ENCODE measurements at regions not wholly inside any gene's neighbourhood (a gene's known extent, or its start where the extent isn't known, plus 50 kb on each side); places are given as distances from the start of the nearest gene placed in this dataset.

DNA sequence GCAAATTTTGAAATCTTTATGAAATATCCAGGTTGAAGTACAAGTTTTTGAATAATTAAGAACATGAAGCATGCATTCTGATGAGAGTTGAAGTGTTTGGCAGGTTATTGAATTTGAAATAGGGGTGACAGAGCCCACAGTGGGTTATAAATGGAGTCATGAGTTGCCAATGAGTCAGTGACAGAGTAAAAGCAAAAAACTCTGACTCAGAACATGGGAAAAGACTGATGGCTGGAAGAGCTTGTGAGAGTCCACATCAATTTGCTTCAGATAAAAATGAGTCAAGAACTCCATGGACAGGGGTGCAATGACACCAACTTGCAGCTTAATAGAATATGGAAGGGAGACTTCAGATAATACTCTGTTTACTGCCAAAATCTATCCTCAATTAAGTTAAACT, 105.3 kb downstream of the SLC6A15 start:
- no peaks in the 10 kb centered on the region for H3K27me3 ChIP-seq (ENCODE audit: control insufficient read depth in 1 of 2, insufficient read depth in 2 of 2, low read length in 1 of 2)
- DNase-seq (no peak), ATAC-seq (ENCODE audit: low FRiP score) (no peak)
- no peaks in the 10 kb centered on the region for H3K4me1 ChIP-seq (ENCODE audit: control insufficient read depth in 1 of 2, insufficient read depth in 2 of 2, low read length in 2 of 2)
- H3K9me3 ChIP-seq (ENCODE audit: control insufficient read depth, low read length), result no peaks in the 10 kb centered on the region
- intact Hi-C loops (cut with DNase I), result no loop called here
- H3K36me3 ChIP-seq (ENCODE audit: control insufficient read depth in 1 of 2, insufficient read depth in 2 of 2, low read length in 1 of 2), result no peaks in the 10 kb centered on the region
- H3K27ac ChIP-seq (ENCODE audit: low read depth in 1 of 2, low read length in 2 of 2), result no peak overlapping the region
- H3K4me3 ChIP-seq (ENCODE audit: low read length in 2 of 2), result no peak overlapping the region

DNA sequence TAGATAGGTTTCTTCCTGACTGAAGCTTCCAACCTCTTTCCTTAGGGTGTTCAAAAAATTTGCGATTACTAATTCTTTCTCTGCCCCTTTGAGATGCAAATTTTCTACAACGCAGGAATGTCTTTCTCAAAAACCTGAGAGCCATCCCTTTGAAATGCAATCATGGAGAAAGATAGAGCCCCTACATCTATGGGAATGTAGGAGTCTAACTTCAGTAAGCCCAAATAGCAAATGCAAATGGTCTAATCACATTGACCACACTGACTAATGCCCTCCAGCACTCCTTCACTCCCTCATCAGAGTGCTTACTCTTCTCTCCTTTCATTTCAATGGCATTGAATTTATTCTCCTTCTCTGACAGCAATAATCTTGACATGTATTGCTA, 107.1 kb downstream of the SLC6A15 start:
- no peak for ATAC-seq (ENCODE audit: low FRiP score)
- WGBS, 2 donors, result 44 to 45% methylated on average over 2 of the region's 2 CpGs
- intact Hi-C loops (cut with DNase I), result no loop called here

DNA sequence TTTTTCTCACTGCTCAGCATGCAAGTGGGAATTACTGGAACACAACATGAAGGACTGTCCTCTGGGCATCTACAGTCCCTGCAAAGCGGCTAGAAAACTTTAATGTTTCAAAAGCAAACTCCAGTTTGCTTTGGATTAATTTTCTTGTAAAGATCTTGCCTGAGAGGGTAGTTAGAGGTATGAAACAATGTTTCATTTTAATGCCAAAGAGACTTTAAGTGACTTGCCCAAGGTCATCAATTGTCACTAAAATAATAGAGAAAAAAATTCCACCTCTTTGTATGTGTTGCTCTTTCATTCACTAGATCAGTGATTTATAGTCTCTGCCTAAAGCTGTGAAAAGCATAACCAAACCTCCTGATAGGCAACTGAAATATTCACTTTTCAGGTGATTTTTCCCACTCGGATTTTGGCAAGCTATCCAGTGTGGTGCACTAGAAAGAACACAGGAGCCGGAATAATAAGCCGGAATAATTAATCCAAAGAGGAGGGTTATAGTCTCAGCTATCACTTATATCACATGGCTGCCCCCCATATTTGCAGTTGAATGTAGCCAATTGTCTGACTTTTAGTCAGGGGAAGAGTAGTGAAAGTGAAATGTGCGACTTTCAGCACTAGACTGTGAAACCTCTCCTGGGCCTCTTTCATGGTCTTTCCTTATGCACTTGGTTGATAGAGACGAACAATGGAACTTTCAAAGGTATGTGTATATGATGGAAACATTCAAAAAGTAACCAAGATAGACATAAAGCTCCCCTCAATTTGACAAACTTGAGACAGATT, 107.7 kb downstream of the SLC6A15 start:
- ATAC-seq (ENCODE audit: low FRiP score) (no peak), DNase-seq (no peak)
- Histone ChIP-seq H3K9me3 (ENCODE audit: control insufficient read depth, low read length) (no peaks in the 10 kb centered on the region), H3K27me3 (ENCODE audit: control insufficient read depth in 1 of 2, insufficient read depth in 2 of 2, low read length in 1 of 2) (no peaks in the 10 kb centered on the region), H3K27ac (ENCODE audit: low read depth in 1 of 2, low read length in 2 of 2) (no peak overlapping the region), H3K36me3 (ENCODE audit: control insufficient read depth in 1 of 2, insufficient read depth in 2 of 2, low read length in 1 of 2) (no peaks in the 10 kb centered on the region), H3K4me1 (ENCODE audit: control insufficient read depth in 1 of 2, insufficient read depth in 2 of 2, low read length in 2 of 2) (no peaks in the 10 kb centered on the region), H3K4me3 (ENCODE audit: low read length in 2 of 2) (no peak overlapping the region)
- WGBS, 2 donors, result 75 to 82% methylated on average over 6 of the region's 6 CpGs
- intact Hi-C loops (cut with DNase I), result no loop called here

More for the DNA sequence above, 107.1 kb downstream of the SLC6A15 start:
- Histone ChIP-seq H3K4me1 (ENCODE audit: control insufficient read depth in 1 of 2, insufficient read depth in 2 of 2, low read length in 2 of 2) (no peaks in the 10 kb centered on the region), H3K27ac (ENCODE audit: low read depth in 1 of 2, low read length in 2 of 2) (no peak overlapping the region), H3K27me3 (ENCODE audit: control insufficient read depth in 1 of 2, insufficient read depth in 2 of 2, low read length in 1 of 2) (no peaks in the 10 kb centered on the region), H3K36me3 (ENCODE audit: control insufficient read depth in 1 of 2, insufficient read depth in 2 of 2, low read length in 1 of 2) (no peaks in the 10 kb centered on the region), H3K4me3 (ENCODE audit: low read length in 2 of 2) (no peak overlapping the region), H3K9me3 (ENCODE audit: control insufficient read depth, low read length) (no peaks in the 10 kb centered on the region)
- DNase-seq, result no peak

DNA sequence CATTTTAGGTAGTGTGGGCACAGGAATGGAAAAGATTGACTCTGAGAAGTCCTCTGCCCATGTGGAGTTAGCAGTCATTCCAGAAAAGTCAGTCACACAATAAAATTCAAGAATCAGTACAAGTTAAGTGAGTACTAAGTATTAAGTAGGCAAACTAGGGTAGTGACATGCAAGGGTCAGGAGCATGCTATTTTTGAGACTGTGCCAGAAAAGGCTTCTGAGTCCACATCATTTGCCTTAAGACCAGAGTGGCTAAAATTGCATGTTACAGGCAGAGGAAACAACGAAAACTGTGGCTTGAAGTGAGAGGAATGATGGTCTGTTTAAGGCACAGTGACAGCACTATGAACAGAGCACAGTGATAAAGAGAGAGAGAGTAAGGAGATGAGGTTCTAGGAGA, 108.9 kb downstream of the SLC6A15 start:
- WGBS, 2 donors, result 35% methylated on average over 1 of the region's 1 CpG
- Histone ChIP-seq H3K9me3 (ENCODE audit: control insufficient read depth, low read length) (no peaks in the 10 kb centered on the region), H3K27ac (ENCODE audit: low read depth in 1 of 2, low read length in 2 of 2) (no peak overlapping the region), H3K36me3 (ENCODE audit: control insufficient read depth in 1 of 2, insufficient read depth in 2 of 2, low read length in 1 of 2) (no peaks in the 10 kb centered on the region), H3K4me1 (ENCODE audit: control insufficient read depth in 1 of 2, insufficient read depth in 2 of 2, low read length in 2 of 2) (no peaks in the 10 kb centered on the region), H3K27me3 (ENCODE audit: control insufficient read depth in 1 of 2, insufficient read depth in 2 of 2, low read length in 1 of 2) (no peaks in the 10 kb centered on the region), H3K4me3 (ENCODE audit: low read length in 2 of 2) (no peak overlapping the region)
- ATAC-seq (ENCODE audit: low FRiP score) (no peak), DNase-seq (no peak)
- intact Hi-C loops (cut with DNase I), result no loop called here

DNA sequence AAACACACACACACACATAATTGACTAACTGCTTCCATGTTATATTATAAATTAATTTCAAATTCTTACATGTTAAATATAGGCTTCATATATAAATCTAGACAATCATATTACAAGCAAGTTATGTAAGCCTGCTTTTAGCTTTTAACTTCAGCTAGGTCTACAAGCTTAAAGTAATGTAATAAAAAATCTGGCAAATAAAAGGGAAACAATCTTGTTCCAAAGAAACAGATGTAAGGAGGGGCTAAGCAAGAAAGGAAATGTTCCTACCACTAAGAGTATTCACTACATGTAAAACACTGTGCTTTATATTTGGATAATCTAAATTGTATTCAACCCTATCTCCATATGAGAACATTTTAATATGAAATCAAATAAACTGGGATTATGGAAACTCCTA, 110.4 kb downstream of the SLC6A15 start:
- Histone ChIP-seq H3K4me3 (ENCODE audit: low read length in 2 of 2) (no peak overlapping the region), H3K27ac (ENCODE audit: low read depth in 1 of 2, low read length in 2 of 2) (no peak overlapping the region), H3K27me3 (ENCODE audit: control insufficient read depth in 1 of 2, insufficient read depth in 2 of 2, low read length in 1 of 2) (no peaks in the 10 kb centered on the region), H3K4me1 (ENCODE audit: control insufficient read depth in 1 of 2, insufficient read depth in 2 of 2, low read length in 2 of 2) (no peaks in the 10 kb centered on the region), H3K9me3 (ENCODE audit: control insufficient read depth, low read length) (no peaks in the 10 kb centered on the region), H3K36me3 (ENCODE audit: control insufficient read depth in 1 of 2, insufficient read depth in 2 of 2, low read length in 1 of 2) (no peaks in the 10 kb centered on the region)
- ATAC-seq (ENCODE audit: low FRiP score) (no peak), DNase-seq (no peak)
- intact Hi-C loops (cut with DNase I), result no loop called here

DNA sequence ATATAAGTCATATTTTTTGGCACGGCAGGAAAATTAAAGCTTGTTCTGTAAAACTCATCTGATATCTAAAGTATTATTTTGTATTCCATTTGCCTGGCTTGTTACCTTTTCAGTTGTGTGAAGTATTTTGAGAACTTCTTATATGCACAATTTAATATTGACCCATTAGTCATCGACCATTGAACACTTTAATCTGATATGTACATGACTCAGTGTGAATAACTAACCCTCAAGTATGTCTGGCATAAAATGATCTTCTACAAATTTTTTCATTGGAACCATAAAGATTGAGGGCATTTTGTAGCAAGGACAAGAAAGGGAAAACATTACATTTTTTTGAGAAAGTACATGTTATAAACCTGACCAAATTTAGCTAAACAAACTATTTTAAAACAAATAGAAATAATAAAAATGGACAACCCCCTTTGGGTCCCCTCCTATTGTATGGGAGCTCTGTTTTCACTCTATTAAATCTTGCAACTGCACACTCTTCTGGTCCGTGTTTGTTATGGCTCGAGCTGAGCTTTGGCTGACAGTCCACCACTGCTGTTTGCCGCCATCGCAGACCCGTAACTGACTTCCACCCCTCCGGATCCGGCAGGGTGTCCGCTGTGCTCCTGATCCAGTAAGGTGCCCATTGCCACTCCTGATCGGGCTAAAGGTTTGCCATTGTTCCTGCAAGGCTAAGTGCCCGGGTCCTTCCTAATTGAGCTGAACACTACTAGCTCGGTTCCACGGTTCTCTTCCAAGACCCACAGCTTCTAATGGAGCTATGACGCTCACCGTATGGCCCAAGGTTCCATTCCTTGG, 118.8 kb downstream of the SLC6A15 start:
- no peaks in the 10 kb centered on the region for H3K27me3 ChIP-seq (ENCODE audit: control insufficient read depth in 1 of 2, insufficient read depth in 2 of 2, low read length in 1 of 2)
- no peaks in the 10 kb centered on the region for H3K4me1 ChIP-seq (ENCODE audit: control insufficient read depth in 1 of 2, insufficient read depth in 2 of 2, low read length in 2 of 2)
- no peaks in the 10 kb centered on the region for H3K36me3 ChIP-seq (ENCODE audit: control insufficient read depth in 1 of 2, insufficient read depth in 2 of 2, low read length in 1 of 2)
- peak in 1 of 2 donors; percentile 74 for DNase-seq
- 86 to 88% methylated on average over 16 of the region's 16 CpGs for WGBS, 2 donors
- H3K27ac ChIP-seq (ENCODE audit: low read depth in 1 of 2, low read length in 2 of 2), result no peak overlapping the region
- no peak for ATAC-seq (ENCODE audit: low FRiP score)
- intact Hi-C loops (cut with DNase I), result no loop called here
- no peak overlapping the region for H3K4me3 ChIP-seq (ENCODE audit: low read length in 2 of 2)
- H3K9me3 ChIP-seq (ENCODE audit: control insufficient read depth, low read length), result no peaks in the 10 kb centered on the region

DNA sequence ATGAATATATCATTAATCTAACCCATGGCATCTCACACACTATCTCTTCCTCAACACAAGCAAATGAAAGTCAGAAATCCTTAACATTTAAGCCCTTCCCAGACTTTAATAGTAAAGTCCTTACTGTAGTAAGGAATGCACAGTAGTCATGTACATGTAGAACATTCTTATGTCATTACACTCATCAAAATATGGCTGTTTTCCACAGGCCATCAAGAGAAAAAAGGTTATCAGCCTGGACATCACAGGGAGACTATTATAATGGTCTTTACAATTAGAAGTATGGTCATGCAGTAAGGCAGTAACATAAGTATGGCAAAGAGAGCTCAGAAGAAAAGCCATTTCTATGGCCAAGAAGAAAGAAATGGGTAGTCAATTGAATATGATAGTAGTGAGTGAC, 121.2 kb downstream of the SLC6A15 start:
- Histone ChIP-seq H3K4me3 (ENCODE audit: low read length in 2 of 2) (no peak overlapping the region), H3K9me3 (ENCODE audit: control insufficient read depth, low read length) (no peaks in the 10 kb centered on the region), H3K27me3 (ENCODE audit: control insufficient read depth in 1 of 2, insufficient read depth in 2 of 2, low read length in 1 of 2) (no peaks in the 10 kb centered on the region), H3K27ac (ENCODE audit: low read depth in 1 of 2, low read length in 2 of 2) (no peak overlapping the region), H3K36me3 (ENCODE audit: control insufficient read depth in 1 of 2, insufficient read depth in 2 of 2, low read length in 1 of 2) (no peaks in the 10 kb centered on the region), H3K4me1 (ENCODE audit: control insufficient read depth in 1 of 2, insufficient read depth in 2 of 2, low read length in 2 of 2) (no peaks in the 10 kb centered on the region)
- ATAC-seq (ENCODE audit: low FRiP score) (no peak), DNase-seq (no peak)
- intact Hi-C loops (cut with DNase I), result no loop called here

DNA sequence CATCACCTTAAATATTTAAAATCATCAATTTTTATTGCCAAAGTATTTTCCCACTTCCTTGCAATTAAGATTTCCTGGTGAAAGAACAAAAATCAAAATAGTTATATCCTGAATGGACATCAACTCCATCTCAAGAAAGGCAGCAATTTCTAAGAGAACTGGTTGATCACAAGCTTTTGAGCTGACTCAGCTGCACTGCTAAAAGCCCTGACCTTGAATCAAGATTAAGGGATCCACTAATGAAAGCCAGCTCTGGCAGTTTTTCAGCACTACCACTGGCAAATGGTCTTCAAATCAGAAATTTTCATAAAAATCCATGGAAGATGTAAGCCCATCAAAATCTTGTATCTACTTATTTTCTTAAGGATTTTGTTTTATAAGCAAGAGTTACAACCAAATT, 123.4 kb downstream of the SLC6A15 start:
- ATAC-seq (ENCODE audit: low FRiP score) (no peak), DNase-seq (no peak)
- no peaks in the 10 kb centered on the region for H3K36me3 ChIP-seq (ENCODE audit: control insufficient read depth in 1 of 2, insufficient read depth in 2 of 2, low read length in 1 of 2)
- H3K4me3 ChIP-seq (ENCODE audit: low read length in 2 of 2), result no peak overlapping the region
- H3K9me3 ChIP-seq (ENCODE audit: control insufficient read depth, low read length), result no peaks in the 10 kb centered on the region
- H3K4me1 ChIP-seq (ENCODE audit: control insufficient read depth in 1 of 2, insufficient read depth in 2 of 2, low read length in 2 of 2), result no peaks in the 10 kb centered on the region
- intact Hi-C loops (cut with DNase I), result no loop called here
- no peaks in the 10 kb centered on the region for H3K27me3 ChIP-seq (ENCODE audit: control insufficient read depth in 1 of 2, insufficient read depth in 2 of 2, low read length in 1 of 2)
- H3K27ac ChIP-seq (ENCODE audit: low read depth in 1 of 2, low read length in 2 of 2), result no peak overlapping the region

DNA sequence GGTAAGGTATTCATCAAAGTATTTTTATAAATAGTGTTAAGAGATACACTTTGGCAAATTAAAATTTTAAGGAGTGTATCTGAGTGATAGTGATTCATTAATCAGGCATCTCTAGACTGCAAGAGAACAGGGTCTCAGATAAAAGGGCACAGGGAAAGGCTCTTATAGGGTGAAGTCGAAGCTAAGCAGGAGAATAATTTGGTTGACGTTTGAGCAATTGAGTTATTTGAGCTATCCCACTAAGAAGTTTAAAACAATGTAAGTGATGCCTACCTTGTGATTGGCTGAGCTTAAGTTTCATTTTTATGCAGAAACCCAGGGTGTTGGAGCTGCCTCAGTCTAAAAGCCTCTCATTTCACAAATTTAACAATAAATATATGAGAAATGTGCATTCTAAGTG, 125.3 kb downstream of the SLC6A15 start:
- 66 to 67% methylated on average over 2 of the region's 2 CpGs for WGBS, 2 donors
- DNase-seq (no peak), ATAC-seq (ENCODE audit: low FRiP score) (no peak)
- intact Hi-C loops (cut with DNase I), result no loop called here
- Histone ChIP-seq H3K9me3 (ENCODE audit: control insufficient read depth, low read length) (no peaks in the 10 kb centered on the region), H3K36me3 (ENCODE audit: control insufficient read depth in 1 of 2, insufficient read depth in 2 of 2, low read length in 1 of 2) (no peaks in the 10 kb centered on the region), H3K27ac (ENCODE audit: low read depth in 1 of 2, low read length in 2 of 2) (no peak overlapping the region), H3K4me1 (ENCODE audit: control insufficient read depth in 1 of 2, insufficient read depth in 2 of 2, low read length in 2 of 2) (no peaks in the 10 kb centered on the region), H3K27me3 (ENCODE audit: control insufficient read depth in 1 of 2, insufficient read depth in 2 of 2, low read length in 1 of 2) (no peaks in the 10 kb centered on the region), H3K4me3 (ENCODE audit: low read length in 2 of 2) (no peak overlapping the region)
